ENCODE measurements at regions not wholly inside any gene's neighbourhood (a gene's known extent, or its start where the extent isn't known, plus 50 kb on each side); places are given as distances from the start of the nearest gene placed in this dataset.

GRCh38 chr10:71084061-71084817 is 128.1 kb upstream of the UNC5B start:
- WGBS (ENCODE audit: insufficient coverage): 84% methylated on average over 8 of the region's 10 CpGs
- H3K27me3 Mint-ChIP-seq (ENCODE audit: low read depth in 2 of 2): no peaks in the 10 kb centered on the region
- no peaks in the 10 kb centered on the region for H3K36me3 Mint-ChIP-seq
- DNase-seq (peak in 1 of 2 donors; percentile 10), ATAC-seq (no peak)
- Histone ChIP-seq H3K4me3 (ENCODE audit: low read length) (no peak overlapping the region), H3K4me1 (ENCODE audit: control insufficient read depth, insufficient read depth, low read length) (no peaks in the 10 kb centered on the region), H3K9me3 (ENCODE audit: control insufficient read depth, insufficient read depth, low read length) (no peaks in the 10 kb centered on the region), H3K36me3 (ENCODE audit: control insufficient read depth, insufficient read depth, low read length) (no peaks in the 10 kb centered on the region), H3K27ac (ENCODE audit: low read length) (no peak overlapping the region), H3K27me3 (ENCODE audit: control insufficient read depth, insufficient read depth, low read length) (no peaks in the 10 kb centered on the region)
- H3K9me3 Mint-ChIP-seq: no peaks in the 10 kb centered on the region
- no peak overlapping the region for H3K4me3 Mint-ChIP-seq
- TF ChIP-seq, protein P1, sequence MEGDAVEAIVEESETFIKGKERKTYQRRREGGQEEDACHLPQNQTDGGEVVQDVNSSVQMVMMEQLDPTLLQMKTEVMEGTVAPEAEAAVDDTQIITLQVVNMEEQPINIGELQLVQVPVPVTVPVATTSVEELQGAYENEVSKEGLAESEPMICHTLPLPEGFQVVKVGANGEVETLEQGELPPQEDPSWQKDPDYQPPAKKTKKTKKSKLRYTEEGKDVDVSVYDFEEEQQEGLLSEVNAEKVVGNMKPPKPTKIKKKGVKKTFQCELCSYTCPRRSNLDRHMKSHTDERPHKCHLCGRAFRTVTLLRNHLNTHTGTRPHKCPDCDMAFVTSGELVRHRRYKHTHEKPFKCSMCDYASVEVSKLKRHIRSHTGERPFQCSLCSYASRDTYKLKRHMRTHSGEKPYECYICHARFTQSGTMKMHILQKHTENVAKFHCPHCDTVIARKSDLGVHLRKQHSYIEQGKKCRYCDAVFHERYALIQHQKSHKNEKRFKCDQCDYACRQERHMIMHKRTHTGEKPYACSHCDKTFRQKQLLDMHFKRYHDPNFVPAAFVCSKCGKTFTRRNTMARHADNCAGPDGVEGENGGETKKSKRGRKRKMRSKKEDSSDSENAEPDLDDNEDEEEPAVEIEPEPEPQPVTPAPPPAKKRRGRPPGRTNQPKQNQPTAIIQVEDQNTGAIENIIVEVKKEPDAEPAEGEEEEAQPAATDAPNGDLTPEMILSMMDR (IDR thresholded peaks at IDR 0.05): no peak
- no peak overlapping the region for H3K27ac Mint-ChIP-seq
- H3K4me1 Mint-ChIP-seq: no peaks in the 10 kb centered on the region
- intact Hi-C loops (cut with micrococcal nuclease): no loop called here

DNA sequence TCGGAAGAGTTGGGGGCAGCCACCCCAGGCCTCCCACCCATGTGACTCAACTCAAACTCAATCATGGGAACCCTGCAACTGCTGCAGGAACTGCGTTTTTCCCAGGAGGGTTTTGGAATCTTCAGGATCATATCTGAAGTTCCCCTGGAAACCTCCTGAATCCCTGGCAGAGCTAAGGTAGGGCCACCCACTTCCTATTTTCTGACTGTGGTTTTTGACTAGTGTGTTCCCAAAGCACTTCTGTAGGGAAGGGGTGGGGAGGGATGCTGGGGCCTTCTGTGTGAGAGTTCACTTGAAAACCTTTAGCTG is 127.6 kb upstream of the UNC5B start:
- WGBS (ENCODE audit: insufficient coverage): 83% methylated on average over 2 of the region's 2 CpGs
- no peak overlapping the region for H3K4me3 ChIP-seq (ENCODE audit: low read length)
- Mint-ChIP-seq H3K27me3 (ENCODE audit: low read depth in 2 of 2) (no peaks in the 10 kb centered on the region), H3K36me3 (no peaks in the 10 kb centered on the region), H3K4me1 (no peaks in the 10 kb centered on the region), H3K4me3 (no peak overlapping the region), H3K27ac (no peak overlapping the region), H3K9me3 (no peaks in the 10 kb centered on the region)
- no peak for DNase-seq
- no peaks in the 10 kb centered on the region for H3K4me1 ChIP-seq (ENCODE audit: control insufficient read depth, insufficient read depth, low read length)
- intact Hi-C loops (cut with micrococcal nuclease): no loop called here
- H3K36me3 ChIP-seq (ENCODE audit: control insufficient read depth, insufficient read depth, low read length): no peaks in the 10 kb centered on the region
- no peak overlapping the region for H3K27ac ChIP-seq (ENCODE audit: low read length)
- TF ChIP-seq, protein P1 (IDR thresholded peaks at IDR 0.05): no peak
- no peaks in the 10 kb centered on the region for H3K27me3 ChIP-seq (ENCODE audit: control insufficient read depth, insufficient read depth, low read length)
- no peaks in the 10 kb centered on the region for H3K9me3 ChIP-seq (ENCODE audit: control insufficient read depth, insufficient read depth, low read length)
- ATAC-seq: no peak

GRCh38 chr10:71085689-71086438 is 126.5 kb upstream of the UNC5B start:
- no peak overlapping the region for H3K27ac Mint-ChIP-seq
- no peaks in the 10 kb centered on the region for H3K9me3 ChIP-seq (ENCODE audit: control insufficient read depth, insufficient read depth, low read length)
- H3K36me3 Mint-ChIP-seq: no peaks in the 10 kb centered on the region
- DNase-seq: peak in 1 of 2 donors; percentile 6
- ATAC-seq: no peak
- peaks cover 0 to 6% of the 10 kb centered on the region in 2 donors for H3K27me3 Mint-ChIP-seq (ENCODE audit: low read depth in 2 of 2)
- intact Hi-C loops (cut with micrococcal nuclease): no loop called here
- H3K4me3 ChIP-seq (ENCODE audit: low read length): no peak overlapping the region
- TF ChIP-seq, protein P1 (IDR thresholded peaks at IDR 0.05): no peak
- H3K4me1 ChIP-seq (ENCODE audit: control insufficient read depth, insufficient read depth, low read length): no peaks in the 10 kb centered on the region
- H3K9me3 Mint-ChIP-seq: no peaks in the 10 kb centered on the region
- no peak overlapping the region for H3K27ac ChIP-seq (ENCODE audit: low read length)
- WGBS (ENCODE audit: insufficient coverage): 88% methylated on average over 14 of the region's 18 CpGs
- no peaks in the 10 kb centered on the region for H3K27me3 ChIP-seq (ENCODE audit: control insufficient read depth, insufficient read depth, low read length)
- H3K4me3 Mint-ChIP-seq: no peak overlapping the region
- H3K36me3 ChIP-seq (ENCODE audit: control insufficient read depth, insufficient read depth, low read length): no peaks in the 10 kb centered on the region
- H3K4me1 Mint-ChIP-seq: no peaks in the 10 kb centered on the region
